Right atrium auricular region (tissue), 2 donors: ENCODE measurements at regions not wholly inside any gene's neighbourhood (a gene's known extent, or its start where the extent isn't known, plus 50 kb on each side); places are given as distances from the start of the nearest gene placed in this dataset.

ENCODE experiments used
- DNase-seq: peaks from one replicate; pipeline ENCODE4 v3.0.0-alpha.2; 2019; ENCODE audit warnings: low spot score
- H3K27ac ChIP-seq, 2 donors: fragments of 200-600 bp; sonication (generic); 1 replicate in 1 of 2; 2 replicates in 1 of 2; pipeline ENCODE4 v1.5.1; 2016 to 2019
- H3K27me3 ChIP-seq, 2 donors: fragments of 200-600 bp; sonication (generic); one replicate each; pipeline versions ENCODE4 v1.5.1 to v1.6.0; 2017 to 2019
- H3K36me3 ChIP-seq: fragments of 200-600 bp; sonication (generic); one replicate; pipeline ENCODE4 v1.5.1; 2016
- H3K4me1 ChIP-seq, 2 donors: fragments of 200-600 bp; sonication (generic); one replicate each; pipeline versions ENCODE4 v1.5.1 to v1.6.0; 2017 to 2019
- H3K4me3 ChIP-seq, 2 donors: fragments of 200-600 bp; sonication (generic); 1 replicate in 1 of 2; 2 replicates in 1 of 2; pipeline ENCODE4 v1.5.1; 2017 to 2019; ENCODE audit warnings: mild to moderate bottlenecking in 1 of 2, moderate library complexity in 1 of 2
- H3K9me3 ChIP-seq, 2 donors: fragments of 200-600 bp; sonication (generic); one replicate each; pipeline ENCODE4 v1.5.1; 2019
- TF ChIP-seq, protein P1 (sequence below), 2 donors: fragments of 200-600 bp; sonication (generic); IDR thresholded peaks; one replicate each; pipeline ENCODE4 v1.5.1; 2019; ENCODE audit warnings: antibody characterized with exemption in 2 of 2

DNA sequence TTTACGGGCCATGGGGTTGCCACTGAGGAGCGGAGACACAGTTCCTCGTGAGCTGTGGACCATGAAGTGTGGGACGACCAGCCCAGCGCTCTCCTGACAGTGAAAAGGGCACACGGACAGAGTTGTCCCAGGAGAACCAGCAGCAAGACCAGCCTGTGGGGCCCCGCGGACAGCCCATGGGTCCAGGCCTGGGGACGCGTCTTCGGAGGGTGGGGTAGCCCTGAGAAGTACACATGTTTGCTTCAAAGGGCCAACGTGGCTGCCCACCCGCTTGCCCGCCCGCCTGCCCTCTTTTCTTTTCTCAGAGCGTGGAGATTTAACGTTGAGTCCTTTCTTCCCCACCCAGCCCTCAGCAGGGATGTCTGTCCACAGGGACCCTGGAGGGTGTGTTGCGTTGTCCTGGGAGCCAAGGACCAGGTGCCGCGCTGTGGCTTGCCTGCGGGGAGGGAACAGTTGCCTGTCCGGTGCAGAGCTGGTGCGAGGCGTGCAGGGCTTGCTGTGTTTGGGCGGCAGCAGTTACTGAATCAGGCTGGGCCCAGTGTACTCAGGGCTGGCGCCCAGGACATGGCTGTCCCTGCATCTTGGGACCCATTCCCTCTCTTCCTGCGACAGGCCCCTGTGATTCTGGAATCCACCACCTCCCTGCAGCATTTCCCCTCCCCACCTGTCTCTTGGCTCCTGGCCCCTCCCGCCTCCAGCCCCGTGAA is 120.1 kb upstream of the HDAC4 start:
- no peak for DNase-seq
- no peaks in the 10 kb centered on the region for H3K36me3 ChIP-seq
- no peaks in the 10 kb centered on the region for H3K9me3 ChIP-seq
- H3K27me3 ChIP-seq = no peaks in the 10 kb centered on the region
- no peak overlapping the region for H3K4me3 ChIP-seq
- TF ChIP-seq, protein P1, sequence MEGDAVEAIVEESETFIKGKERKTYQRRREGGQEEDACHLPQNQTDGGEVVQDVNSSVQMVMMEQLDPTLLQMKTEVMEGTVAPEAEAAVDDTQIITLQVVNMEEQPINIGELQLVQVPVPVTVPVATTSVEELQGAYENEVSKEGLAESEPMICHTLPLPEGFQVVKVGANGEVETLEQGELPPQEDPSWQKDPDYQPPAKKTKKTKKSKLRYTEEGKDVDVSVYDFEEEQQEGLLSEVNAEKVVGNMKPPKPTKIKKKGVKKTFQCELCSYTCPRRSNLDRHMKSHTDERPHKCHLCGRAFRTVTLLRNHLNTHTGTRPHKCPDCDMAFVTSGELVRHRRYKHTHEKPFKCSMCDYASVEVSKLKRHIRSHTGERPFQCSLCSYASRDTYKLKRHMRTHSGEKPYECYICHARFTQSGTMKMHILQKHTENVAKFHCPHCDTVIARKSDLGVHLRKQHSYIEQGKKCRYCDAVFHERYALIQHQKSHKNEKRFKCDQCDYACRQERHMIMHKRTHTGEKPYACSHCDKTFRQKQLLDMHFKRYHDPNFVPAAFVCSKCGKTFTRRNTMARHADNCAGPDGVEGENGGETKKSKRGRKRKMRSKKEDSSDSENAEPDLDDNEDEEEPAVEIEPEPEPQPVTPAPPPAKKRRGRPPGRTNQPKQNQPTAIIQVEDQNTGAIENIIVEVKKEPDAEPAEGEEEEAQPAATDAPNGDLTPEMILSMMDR (IDR thresholded peaks at IDR 0.05) = no peak
- peaks cover 0 to 12% of the 10 kb centered on the region in 2 donors for H3K4me1 ChIP-seq
- no peak overlapping the region for H3K27ac ChIP-seq

- TF ChIP-seq, protein P1 (IDR thresholded peaks at IDR 0.05) = no peak
- peaks cover 0 to 12% of the 10 kb centered on the region in 2 donors for H3K4me1 ChIP-seq
- H3K9me3 ChIP-seq = no peaks in the 10 kb centered on the region
- no peak overlapping the region for H3K4me3 ChIP-seq
- H3K27ac ChIP-seq = no peak overlapping the region
- DNase-seq = no peak
- H3K27me3 ChIP-seq = no peaks in the 10 kb centered on the region
- H3K36me3 ChIP-seq = no peaks in the 10 kb centered on the region
Observed at GRCh38 chr2:239519921-239520585, 119.2 kb upstream of the HDAC4 start.

DNA sequence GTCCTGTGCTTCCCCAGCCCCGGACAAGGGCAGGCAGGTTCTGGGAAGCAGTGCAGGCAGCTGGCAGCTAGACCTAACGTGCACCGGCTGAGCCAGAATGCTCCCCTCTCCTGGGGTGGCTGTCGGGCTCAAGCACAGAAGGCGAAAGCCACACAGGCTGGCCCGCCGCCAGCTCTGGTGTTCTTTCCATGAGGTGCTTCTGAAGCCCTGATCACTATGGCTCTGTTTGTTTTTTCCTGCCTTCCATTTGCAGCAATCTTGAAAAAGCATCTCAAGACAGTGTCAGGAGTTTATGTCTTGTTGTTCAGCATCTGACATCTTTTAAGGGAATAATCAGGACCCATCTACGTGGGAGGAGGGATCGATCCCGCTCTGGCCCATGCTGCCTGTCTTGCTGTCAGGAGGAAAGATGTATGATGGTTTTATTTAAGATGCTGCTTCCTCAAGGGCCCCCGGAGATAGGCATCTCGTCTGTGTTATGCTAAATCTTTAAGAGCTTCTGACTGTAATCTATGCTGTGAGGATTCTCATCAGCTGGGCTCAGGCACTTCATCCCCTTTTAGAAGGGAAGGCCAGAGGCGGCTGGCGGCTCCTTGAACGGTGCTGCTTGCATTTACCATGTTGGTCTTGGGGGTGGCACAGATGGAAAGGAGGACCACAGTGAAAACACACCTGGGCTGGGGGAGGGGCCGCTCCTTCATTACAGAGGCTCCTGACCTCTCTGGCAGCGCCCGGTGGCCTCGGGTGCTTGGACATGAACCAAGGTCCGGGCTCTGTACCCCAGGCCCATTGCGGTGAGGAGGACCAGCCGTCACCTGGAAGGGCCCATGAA is 118.5 kb upstream of the HDAC4 start:
- Histone ChIP-seq H3K27ac (no peak overlapping the region), H3K9me3 (no peaks in the 10 kb centered on the region), H3K4me1 (peaks cover 0 to 12% of the 10 kb centered on the region in 2 donors), H3K4me3 (no peak overlapping the region), H3K36me3 (no peaks in the 10 kb centered on the region), H3K27me3 (no peaks in the 10 kb centered on the region)
- DNase-seq = no peak
- TF ChIP-seq, protein P1 (IDR thresholded peaks at IDR 0.05) = no peak

DNA sequence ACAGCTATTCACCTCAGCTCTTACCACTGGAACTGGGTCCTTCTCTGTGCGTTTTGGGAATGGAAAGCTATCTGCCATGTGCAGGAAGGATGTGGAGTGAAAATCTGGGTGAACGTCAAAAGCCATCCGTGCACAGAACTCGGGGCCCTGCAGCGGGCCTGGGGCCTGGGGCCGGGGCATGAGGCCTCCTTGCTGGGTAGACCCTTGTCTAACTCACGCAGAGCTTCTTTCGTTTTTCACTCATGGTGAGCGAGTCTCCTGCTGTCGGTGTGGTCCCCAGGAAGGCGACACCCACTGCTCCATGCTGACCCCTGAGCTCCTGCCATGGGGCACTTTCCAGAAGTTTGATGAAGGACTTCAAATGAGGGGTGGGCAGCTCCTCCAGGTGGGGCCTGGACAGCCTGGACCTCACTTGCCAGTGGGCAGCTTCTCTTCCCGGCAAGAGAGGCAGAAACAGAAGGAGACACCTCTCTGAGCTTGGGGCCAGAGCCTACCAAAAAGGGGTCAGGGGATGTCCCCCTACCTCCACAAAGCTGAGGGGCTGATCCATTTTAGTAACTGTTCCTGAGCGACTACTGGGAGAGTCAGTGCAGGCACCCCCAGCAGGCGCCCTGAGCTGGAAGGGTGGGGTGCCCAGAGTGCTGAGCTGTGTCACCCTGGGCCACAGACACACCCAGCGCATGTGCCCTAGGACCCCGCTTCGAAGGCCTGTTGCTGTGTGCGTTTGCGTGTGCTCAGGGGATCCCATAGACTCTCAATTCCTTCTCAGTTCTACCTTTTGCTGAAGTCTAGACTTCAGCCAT is 117.7 kb upstream of the HDAC4 start:
- no peaks in the 10 kb centered on the region for H3K27me3 ChIP-seq
- H3K9me3 ChIP-seq = no peaks in the 10 kb centered on the region
- H3K36me3 ChIP-seq = no peaks in the 10 kb centered on the region
- TF ChIP-seq, protein P1 (IDR thresholded peaks at IDR 0.05) = no peak
- H3K4me1 ChIP-seq = peaks cover 0 to 12% of the 10 kb centered on the region in 2 donors
- no peak for DNase-seq
- H3K4me3 ChIP-seq = no peak overlapping the region
- no peak overlapping the region for H3K27ac ChIP-seq

GRCh38 chr2:239517686-239518085 is 116.9 kb upstream of the HDAC4 start:
- no peak for DNase-seq
- no peaks in the 10 kb centered on the region for H3K36me3 ChIP-seq
- H3K9me3 ChIP-seq = no peaks in the 10 kb centered on the region
- TF ChIP-seq, protein P1 (IDR thresholded peaks at IDR 0.05) = no peak
- no peak overlapping the region for H3K4me3 ChIP-seq
- peaks cover 0 to 12% of the 10 kb centered on the region in 2 donors for H3K4me1 ChIP-seq
- H3K27me3 ChIP-seq = no peaks in the 10 kb centered on the region
- no peak overlapping the region for H3K27ac ChIP-seq
